Endothelial cell of umbilical vein (primary cell): ENCODE measurements at regions not wholly inside any gene's neighbourhood (a gene's known extent, or its start where the extent isn't known, plus 50 kb on each side); places are given as distances from the start of the nearest gene placed in this dataset.

ENCODE experiments used
- BruUV-seq: library from RNA; stranded (reverse); fragments of 400-500 nt; replicated peaks from 2 replicates; lab custom pipeline; 2021; lab: Mats Ljungman, UMichigan
- CTCF ChIA-PET: fragments of 300-600, 350-600 bp; sonication (Branson Sonifier 250); formaldehyde crosslinking; loops from one replicate; lab custom pipeline; 2021; ENCODE audit warnings: antibody characterized with exemption, inconsistent platforms; lab: Charles Lee
- POLR2A ChIA-PET: fragments of 300-600, 350-600 bp; sonication (Branson Sonifier 250); formaldehyde crosslinking; loops from one replicate; lab custom pipeline; 2021; ENCODE audit warnings: antibody characterized with exemption, inconsistent platforms; lab: Charles Lee
- DNase-seq: peaks from one replicate; pipeline ENCODE4 v3.0.0-alpha.2; 2011; ENCODE audit warnings: low read depth, low spot score
- FAIRE-seq: peaks from 2 replicates; lab custom pipeline; 2011; peaks lifted over from hg19 to GRCh38; lab: Jason Lieb, UNC
- H2AFZ ChIP-seq: 2 replicates; pipeline ENCODE4 v1.6.0; 2012; ENCODE audit warnings: low read depth, low read length, control low read depth, inconsistent platforms
- H3K27ac ChIP-seq: 2 replicates; pipeline ENCODE4 v1.5.1; 2011; ENCODE audit warnings: low read depth, mild to moderate bottlenecking, control low read depth, low read length, moderate library complexity; ENCODE audit not compliant: insufficient read depth
- H3K27me3 ChIP-seq, 2 experiments: 2 replicates each; pipeline versions ENCODE4 v1.6.0 to v1.6.1; 2011; ENCODE audit warnings: low read length in 2 of 2, mixed read lengths in 1 of 2; ENCODE audit not compliant: control insufficient read depth in 2 of 2, insufficient read depth in 2 of 2
- H3K36me3 ChIP-seq, 2 experiments: 2 replicates in 1 of 2; 3 replicates in 1 of 2; pipeline ENCODE4 v1.5.1; 2011; ENCODE audit warnings: low read length in 2 of 2, mild to moderate bottlenecking in 1 of 2, moderate library complexity in 1 of 2; ENCODE audit not compliant: control insufficient read depth in 2 of 2, insufficient read depth in 2 of 2; ENCODE audit errors: extremely low read depth in 1 of 2
- H3K4me1 ChIP-seq: 3 replicates; pipeline ENCODE4 v1.5.1; 2011; ENCODE audit warnings: mild to moderate bottlenecking, low read length; ENCODE audit not compliant: control insufficient read depth, insufficient read depth; ENCODE audit errors: extremely low read depth
- H3K4me2 ChIP-seq: 2 replicates; pipeline ENCODE4 v1.6.1; 2011; ENCODE audit warnings: low read length, control low read depth, mixed read lengths; ENCODE audit not compliant: insufficient read depth
- H3K4me3 ChIP-seq, 3 experiments: fragments of 200-600 bp in 1 of 3; sonication (generic), shearing (Covaris generic) in 1 of 3; replicated peaks in 1 of 3; 2 replicates each; pipeline ENCODE4 v1.5.1; 2011 to 2016; ENCODE audit warnings: control low read depth in 3 of 3, low read length in 3 of 3, mild to moderate bottlenecking in 2 of 3, inconsistent platforms in 1 of 3, low read depth in 1 of 3, moderate library complexity in 1 of 3; ENCODE audit not compliant: insufficient read depth in 1 of 3
- H3K79me2 ChIP-seq: 2 replicates; pipeline ENCODE4 v1.6.0; 2012; ENCODE audit warnings: low read length, inconsistent platforms; ENCODE audit not compliant: control insufficient read depth, insufficient read depth
- H3K9ac ChIP-seq: replicated peaks from 2 replicates; pipeline ENCODE3; 2011; ENCODE audit warnings: low read length, control low read depth; ENCODE audit not compliant: insufficient read depth; ENCODE audit errors: extremely low read depth
- H3K9me1 ChIP-seq: replicated peaks from 3 replicates; pipeline ENCODE4 v1.6.0; 2011; ENCODE audit warnings: mild to moderate bottlenecking, low read length; ENCODE audit not compliant: control insufficient read depth, insufficient read depth; ENCODE audit errors: extremely low read depth
- H3K9me3 ChIP-seq: replicated peaks from 2 replicates; pipeline ENCODE4 v1.5.1; 2012; ENCODE audit warnings: low read length, inconsistent platforms; ENCODE audit not compliant: control insufficient read depth, insufficient read depth
- H4K20me1 ChIP-seq: replicated peaks from 2 replicates; pipeline ENCODE3; 2011; ENCODE audit warnings: mild to moderate bottlenecking, low read length; ENCODE audit not compliant: control insufficient read depth, insufficient read depth; ENCODE audit errors: extremely low read depth
- EZH2 ChIP-seq: IDR thresholded peaks from 2 replicates; pipeline ENCODE4 v1.6.1; 2012; ENCODE audit warnings: borderline replicate concordance, low read depth, mild to moderate bottlenecking, moderate library complexity, low read length, inconsistent platforms; ENCODE audit not compliant: severe bottlenecking
- FOS ChIP-seq: IDR thresholded peaks from 2 replicates; pipeline ENCODE4 v1.6.1; 2011; ENCODE audit warnings: mild to moderate bottlenecking, low read length, moderate library complexity, borderline replicate concordance; ENCODE audit not compliant: insufficient read depth
- GATA2 ChIP-seq: IDR thresholded peaks from 2 replicates; pipeline ENCODE4 v1.7.0; 2011; ENCODE audit warnings: low read depth, mild to moderate bottlenecking, moderate library complexity, mixed read lengths, low read length; ENCODE audit not compliant: insufficient read length, insufficient read depth
- JUN ChIP-seq: IDR thresholded peaks from 2 replicates; pipeline ENCODE4 v1.6.1; 2011; ENCODE audit warnings: borderline replicate concordance, low read depth; ENCODE audit not compliant: insufficient read length, insufficient read depth
- MYC ChIP-seq: IDR thresholded peaks from one replicate; pipeline ENCODE4 v1.6.1; 2011; ENCODE audit warnings: mild to moderate bottlenecking, low read depth, low read length
- POLR2A ChIP-seq: IDR thresholded peaks from 2 replicates; pipeline ENCODE4 v1.6.1; 2012; ENCODE audit warnings: low read depth, mild to moderate bottlenecking, control low read depth, low read length
- POLR2AphosphoS5 ChIP-seq: IDR thresholded peaks from 2 replicates; pipeline ENCODE4 v1.6.1; 2012; ENCODE audit warnings: low read depth, mild to moderate bottlenecking, control low read depth, low read length, moderate library complexity; ENCODE audit not compliant: insufficient read depth
- dilution Hi-C: fragments of 300-500 bp; cut with MboI; formaldehyde crosslinking; loops from one replicate; pipeline ENCODE4 v1.15.0; 2019; ENCODE audit warnings: low sequenced_read_pairs; ENCODE audit not compliant: extremely low pct_ligation_motif_present
- intact Hi-C: fragments of 100-400 bp; cut with micrococcal nuclease; formaldehyde crosslinking; loops from one replicate; pipeline ENCODE4 v1.10.0; 2022
- TF ChIP-seq, protein P1 (sequence below), 2 donors: IDR thresholded peaks; 1 replicate in 1 of 2; 2 replicates in 1 of 2; pipeline ENCODE4 v1.5.1; 2011; ENCODE audit warnings: low read length in 2 of 2, mild to moderate bottlenecking in 2 of 2, moderate library complexity in 2 of 2, control low read depth in 1 of 2, inconsistent platforms in 1 of 2, low read depth in 1 of 2; ENCODE audit not compliant: insufficient read depth in 1 of 2; ENCODE audit errors: extremely low read depth in 1 of 2
- TF ChIP-seq, protein P2 (sequence below): IDR thresholded peaks from 2 replicates; pipeline ENCODE4 v1.6.1; 2011; ENCODE audit not compliant: insufficient read depth, insufficient read length

DNA sequence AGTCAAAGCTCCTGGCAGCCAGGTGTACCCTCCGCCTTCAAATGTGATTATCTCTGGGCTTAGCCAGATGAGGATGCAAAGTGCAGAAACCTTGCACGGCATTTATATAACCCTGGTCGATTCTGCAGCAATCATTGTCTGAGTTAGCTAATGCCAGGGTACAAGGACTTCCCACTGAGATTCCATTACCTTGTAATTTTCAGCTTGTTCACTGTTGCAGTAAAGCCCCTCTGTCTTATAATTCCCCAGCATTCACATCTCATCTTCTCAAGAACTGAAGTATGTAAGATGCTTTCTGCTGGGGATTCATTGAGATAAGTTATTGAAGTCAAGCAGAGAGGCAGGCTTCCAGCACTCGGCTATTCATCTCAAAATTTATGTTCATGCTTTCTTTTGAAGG, 1090.6 kb upstream of the AUTS2 start:
- no peaks in the 10 kb centered on the region for H3K36me3 ChIP-seq
- dilution Hi-C loops, result no loop called here
- no TSS peak for BruUV-seq

More for the DNA sequence above, 1090.6 kb upstream of the AUTS2 start:
- intact Hi-C loops, result no loop called here
- Histone ChIP-seq H2AFZ (no peak overlapping the region), H3K9me3 (no peaks in the 10 kb centered on the region), H3K4me3 (no peak overlapping the region), H3K79me2 (no peaks in the 10 kb centered on the region), H3K4me2 (no peak overlapping the region), H3K27ac (no peak overlapping the region), H3K4me1 (no peaks in the 10 kb centered on the region), H3K27me3 (no peaks in the 10 kb centered on the region), H3K9ac (no peak overlapping the region), H4K20me1 (no peaks in the 10 kb centered on the region), H3K9me1 (no peaks in the 10 kb centered on the region)
- DNase-seq (no peak), FAIRE-seq (no peak)
- ChIA-PET POLR2A (no interaction called here), CTCF (no interaction called here)
- TF ChIP-seq MYC (no peak), FOS (no peak), EZH2 (no peak), JUN (no peak), POLR2A (no peak), POLR2AphosphoS5 (no peak), GATA2 (no peak)
- TF ChIP-seq, protein P1, sequence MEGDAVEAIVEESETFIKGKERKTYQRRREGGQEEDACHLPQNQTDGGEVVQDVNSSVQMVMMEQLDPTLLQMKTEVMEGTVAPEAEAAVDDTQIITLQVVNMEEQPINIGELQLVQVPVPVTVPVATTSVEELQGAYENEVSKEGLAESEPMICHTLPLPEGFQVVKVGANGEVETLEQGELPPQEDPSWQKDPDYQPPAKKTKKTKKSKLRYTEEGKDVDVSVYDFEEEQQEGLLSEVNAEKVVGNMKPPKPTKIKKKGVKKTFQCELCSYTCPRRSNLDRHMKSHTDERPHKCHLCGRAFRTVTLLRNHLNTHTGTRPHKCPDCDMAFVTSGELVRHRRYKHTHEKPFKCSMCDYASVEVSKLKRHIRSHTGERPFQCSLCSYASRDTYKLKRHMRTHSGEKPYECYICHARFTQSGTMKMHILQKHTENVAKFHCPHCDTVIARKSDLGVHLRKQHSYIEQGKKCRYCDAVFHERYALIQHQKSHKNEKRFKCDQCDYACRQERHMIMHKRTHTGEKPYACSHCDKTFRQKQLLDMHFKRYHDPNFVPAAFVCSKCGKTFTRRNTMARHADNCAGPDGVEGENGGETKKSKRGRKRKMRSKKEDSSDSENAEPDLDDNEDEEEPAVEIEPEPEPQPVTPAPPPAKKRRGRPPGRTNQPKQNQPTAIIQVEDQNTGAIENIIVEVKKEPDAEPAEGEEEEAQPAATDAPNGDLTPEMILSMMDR (IDR thresholded peaks at IDR 0.05; ENCODE audit: extremely low read depth in 1 of 2, insufficient read depth in 1 of 2, low read depth in 1 of 2, low read length in 2 of 2), result no peak
- TF ChIP-seq, protein P2, sequence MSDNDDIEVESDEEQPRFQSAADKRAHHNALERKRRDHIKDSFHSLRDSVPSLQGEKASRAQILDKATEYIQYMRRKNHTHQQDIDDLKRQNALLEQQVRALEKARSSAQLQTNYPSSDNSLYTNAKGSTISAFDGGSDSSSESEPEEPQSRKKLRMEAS, result no peak
